ENCODE measurements at regions not wholly inside any gene's neighbourhood (a gene's known extent, or its start where the extent isn't known, plus 50 kb on each side); places are given as distances from the start of the nearest gene placed in this dataset.

- Histone ChIP-seq H3K4me3 (ENCODE audit: extremely low read depth in 1 of 4, insufficient read depth in 2 of 4, low read depth in 3 of 4, low read length in 4 of 4) (no peak overlapping the region), H3K23me2 (ENCODE audit: low read depth, low read length) (no peaks in the 10 kb centered on the region), H3K9me3 (ENCODE audit: insufficient read depth in 2 of 2, low read depth in 1 of 2, low read length in 1 of 2) (no peaks in the 10 kb centered on the region), H2BK120ac (replicated peaks; ENCODE audit: low read depth, low read length) (no peak overlapping the region), H4K5ac (ENCODE audit: insufficient read length, low read depth, low read length) (no peak overlapping the region), H4K91ac (replicated peaks; ENCODE audit: insufficient read length, low read length) (no peak overlapping the region), H3K79me1 (ENCODE audit: low read depth, low read length) (no peaks in the 10 kb centered on the region), H3K4me1 (replicated peaks in 1 of 4; ENCODE audit: control insufficient read depth in 3 of 4, insufficient read depth in 4 of 4, low read length in 3 of 4) (no peaks in the 10 kb centered on the region), H2BK15ac (ENCODE audit: low read length) (no peak overlapping the region), H4K20me1 (replicated peaks in 1 of 2; ENCODE audit: control insufficient read depth in 1 of 2, insufficient read depth in 2 of 2, low read length in 2 of 2) (no peaks in the 10 kb centered on the region), H2AK5ac (ENCODE audit: low read depth, low read length) (no peak overlapping the region), H3K14ac (ENCODE audit: insufficient read length) (no peak overlapping the region), H2BK12ac (ENCODE audit: low read depth, low read length) (no peak overlapping the region), H3K23ac (ENCODE audit: insufficient read length) (no peak overlapping the region), H3K4ac (replicated peaks; ENCODE audit: insufficient read length, low read depth, low read length) (no peak overlapping the region), H3K27ac (ENCODE audit: low read depth, low read length) (no peak overlapping the region), H3K4me2 (ENCODE audit: insufficient read depth in 1 of 2, low read depth in 2 of 2, low read length in 2 of 2) (no peak overlapping the region), H2AFZ (ENCODE audit: low read length) (no peak overlapping the region), H3K56ac (replicated peaks; ENCODE audit: insufficient read length, low read depth, low read length) (no peak overlapping the region), H3K79me2 (ENCODE audit: control insufficient read depth in 1 of 2, insufficient read depth in 2 of 2, low read length in 2 of 2) (no peaks in the 10 kb centered on the region), H2BK5ac (ENCODE audit: low read depth, low read length) (no peak overlapping the region), H4K8ac (ENCODE audit: extremely low read depth, insufficient read depth, low read length) (no peak overlapping the region), H2BK20ac (ENCODE audit: low read length) (no peak overlapping the region), H3K36me3 (ENCODE audit: control insufficient read depth in 2 of 4, insufficient read depth in 4 of 4, low read length in 3 of 4) (no peaks in the 10 kb centered on the region), H3K9ac (replicated peaks in 1 of 4; ENCODE audit: extremely low read depth in 1 of 4, low read depth in 3 of 4, low read length in 3 of 4) (no peak overlapping the region), H3K18ac (ENCODE audit: extremely low read depth, low read length) (no peak overlapping the region), H3K27me3 (replicated peaks in 1 of 4; ENCODE audit: control insufficient read depth in 3 of 4, extremely low read depth in 1 of 4, insufficient read depth in 3 of 4, low read length in 3 of 4) (no peaks in the 10 kb centered on the region)
- DNase-seq (ENCODE audit: low read depth in 1 of 2, low spot score in 2 of 2) (no peak), FAIRE-seq (no peak)
- ChIA-PET POLR2A (ENCODE audit: partially characterized antibody) (no interaction called here), CTCF (ENCODE audit: partially characterized antibody) (interaction anchor here (1.1 kb wide), 1 partner anchor 150 kb away, joined by 3 read pairs; no protein-coding TSS in a partner anchor)
- no peak for TF ChIP-seq TCF12 (IDR thresholded peaks at IDR 0.05; ENCODE audit: low read depth, low read length)
- no peak for TF ChIP-seq CTCF (IDR thresholded peaks at IDR 0.05; ENCODE audit: control extremely low read depth in 1 of 3, insufficient read depth in 1 of 3, low read depth in 1 of 3, low read length in 3 of 3)
- TF ChIP-seq RNF2 (IDR thresholded peaks at IDR 0.05; ENCODE audit: borderline replicate concordance, low read depth, low read length, missing control alignments, poor library complexity, severe bottlenecking): no peak
- TF ChIP-seq RXRA (IDR thresholded peaks at IDR 0.05; ENCODE audit: insufficient read depth, low read depth, low read length): no peak
- TF ChIP-seq JUN (IDR thresholded peaks at IDR 0.05; ENCODE audit: low read depth, low read length): no peak
- TF ChIP-seq BCL11A (IDR thresholded peaks at IDR 0.05; ENCODE audit: low read depth in 2 of 2, low read length in 2 of 2): no peak
- TF ChIP-seq CBX5 (IDR thresholded peaks at IDR 0.05; ENCODE audit: low read depth, low read length): no peak
- no peak for TF ChIP-seq CREB1 (IDR thresholded peaks at IDR 0.05)
- TF ChIP-seq TEAD4 (IDR thresholded peaks at IDR 0.05; ENCODE audit: low read depth, low read length): no peak
- no peak for TF ChIP-seq EP300 (IDR thresholded peaks at IDR 0.05; ENCODE audit: borderline replicate concordance in 1 of 2, low read depth in 2 of 2, low read length in 2 of 2)
- TF ChIP-seq EZH2 (IDR thresholded peaks at IDR 0.05; ENCODE audit: low read depth, low read length, severe bottlenecking): no peak
- WGBS, 2 experiments (ENCODE audit: extremely low coverage in 1 of 2, insufficient coverage in 1 of 2, insufficient read length in 1 of 2, insufficient replicate concordance in 2 of 2, low coverage in 1 of 2, low lambda C conversion rate in 2 of 2, missing lambda C conversion rate in 1 of 2): 47% methylated on average over 2 of the region's 2 CpGs; no CpG with 5 or more reads in 1 of the 2 experiments
Observed at GRCh38 chr20:40010483-40010882, 678.6 kb downstream of the MAFB start.
